Ascending aorta (tissue), 2 donors: ENCODE measurements at regions not wholly inside any gene's neighbourhood (a gene's known extent, or its start where the extent isn't known, plus 50 kb on each side); places are given as distances from the start of the nearest gene placed in this dataset.

Experiments
- DNase-seq, 2 donors: peaks; one replicate each; pipeline ENCODE4 v3.0.0-alpha.2; 2019; ENCODE audit warnings: low spot score in 2 of 2
- H3K27ac ChIP-seq, 2 donors: fragments of 200-600 bp; sonication (generic); one replicate each; pipeline ENCODE4 v1.5.1; 2016 to 2017; ENCODE audit warnings: mild to moderate bottlenecking in 1 of 2
- H3K27me3 ChIP-seq: fragments of 200-600 bp; sonication (generic); one replicate; pipeline ENCODE4 v1.5.1; 2017
- H3K36me3 ChIP-seq, 2 donors: fragments of 200-600 bp; sonication (generic); one replicate each; pipeline ENCODE4 v1.5.1; 2016
- H3K4me1 ChIP-seq, 2 donors: fragments of 200-600 bp; sonication (generic); one replicate each; pipeline ENCODE4 v1.5.1; 2016 to 2017; ENCODE audit warnings: mild to moderate bottlenecking in 1 of 2
- H3K4me3 ChIP-seq, 2 donors: fragments of 200-600 bp; sonication (generic); one replicate each; pipeline ENCODE4 v1.5.1; 2016 to 2017; ENCODE audit warnings: mild to moderate bottlenecking in 1 of 2
- H3K9me3 ChIP-seq, 2 donors: fragments of 200-600 bp; sonication (generic); one replicate each; pipeline ENCODE4 v1.5.1; 2016
- CTCF ChIP-seq, 3 experiments: fragments of 200-600 bp in 2 of 3; fragments of 450-650 bp in 1 of 3; sonication (generic) in 2 of 3; IDR thresholded peaks; one replicate each; pipeline ENCODE4 v1.5.1; 2016 to 2019; ENCODE audit warnings: antibody characterized with exemption in 3 of 3, mild to moderate bottlenecking in 1 of 3, moderate library complexity in 1 of 3
- intact Hi-C: fragments of 100-400 bp; cut with DNase I; formaldehyde crosslinking; loops from one replicate; pipeline ENCODE4 v1.15.1; 2023

DNA sequence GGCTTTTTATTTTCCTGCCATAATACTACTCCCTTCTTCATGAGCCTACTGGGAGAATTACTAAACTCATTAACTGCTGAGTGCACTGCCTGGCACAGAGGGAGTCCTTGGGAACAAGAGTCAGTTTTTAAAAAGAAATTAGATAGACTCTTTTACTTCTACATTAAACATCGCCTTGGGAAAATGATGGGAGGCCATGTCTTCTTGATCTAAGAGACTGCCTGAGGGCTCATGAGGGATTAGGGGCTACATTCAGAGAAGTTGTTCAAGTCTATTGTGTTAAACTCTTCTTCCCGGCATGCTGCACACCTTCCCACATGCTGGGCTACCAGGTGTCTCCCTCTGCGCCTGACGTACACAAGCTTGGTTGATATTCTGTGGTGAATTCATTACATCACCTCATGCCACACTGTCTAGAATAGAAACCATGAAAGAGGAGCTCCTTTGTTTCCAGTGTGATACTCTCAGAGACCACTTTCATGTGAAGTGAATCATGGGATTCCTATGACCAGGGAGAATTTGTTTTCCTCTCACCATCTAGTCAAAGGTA, 1422.3 kb downstream of the AACS start:
- no peak overlapping the region for H3K27ac ChIP-seq
- no peaks in the 10 kb centered on the region for H3K36me3 ChIP-seq
- H3K27me3 ChIP-seq, result no peaks in the 10 kb centered on the region
- peaks cover 0 to 2% of the 10 kb centered on the region in 2 donors for H3K9me3 ChIP-seq
- intact Hi-C loops, result no loop called here
- no peak overlapping the region for H3K4me3 ChIP-seq
- TF ChIP-seq CTCF (IDR thresholded peaks at IDR 0.05), result no peak
- peaks cover 0 to 3% of the 10 kb centered on the region in 2 donors for H3K4me1 ChIP-seq
- no peak for DNase-seq

GRCh38 chr12:126488806-126489205, 1423.6 kb downstream of the AACS start:
- no peaks in the 10 kb centered on the region for H3K36me3 ChIP-seq
- H3K27me3 ChIP-seq, result no peaks in the 10 kb centered on the region
- DNase-seq, result no peak
- no peak overlapping the region for H3K4me3 ChIP-seq
- H3K27ac ChIP-seq, result no peak overlapping the region
- no peak for TF ChIP-seq CTCF (IDR thresholded peaks at IDR 0.05)
- intact Hi-C loops, result no loop called here
- no peaks in the 10 kb centered on the region for H3K4me1 ChIP-seq
- peaks cover 0 to 2% of the 10 kb centered on the region in 2 donors for H3K9me3 ChIP-seq

- DNase-seq, result no peak
- Histone ChIP-seq H3K27me3 (no peaks in the 10 kb centered on the region), H3K27ac (no peak overlapping the region), H3K36me3 (no peaks in the 10 kb centered on the region), H3K4me3 (no peak overlapping the region), H3K9me3 (peaks cover 0 to 2% of the 10 kb centered on the region in 2 donors), H3K4me1 (no peaks in the 10 kb centered on the region)
- intact Hi-C loops, result no loop called here
- no peak for TF ChIP-seq CTCF (IDR thresholded peaks at IDR 0.05)
These were observed 1426.9 kb downstream of the AACS start for GRCh38 chr12:126492181-126492580.

DNA sequence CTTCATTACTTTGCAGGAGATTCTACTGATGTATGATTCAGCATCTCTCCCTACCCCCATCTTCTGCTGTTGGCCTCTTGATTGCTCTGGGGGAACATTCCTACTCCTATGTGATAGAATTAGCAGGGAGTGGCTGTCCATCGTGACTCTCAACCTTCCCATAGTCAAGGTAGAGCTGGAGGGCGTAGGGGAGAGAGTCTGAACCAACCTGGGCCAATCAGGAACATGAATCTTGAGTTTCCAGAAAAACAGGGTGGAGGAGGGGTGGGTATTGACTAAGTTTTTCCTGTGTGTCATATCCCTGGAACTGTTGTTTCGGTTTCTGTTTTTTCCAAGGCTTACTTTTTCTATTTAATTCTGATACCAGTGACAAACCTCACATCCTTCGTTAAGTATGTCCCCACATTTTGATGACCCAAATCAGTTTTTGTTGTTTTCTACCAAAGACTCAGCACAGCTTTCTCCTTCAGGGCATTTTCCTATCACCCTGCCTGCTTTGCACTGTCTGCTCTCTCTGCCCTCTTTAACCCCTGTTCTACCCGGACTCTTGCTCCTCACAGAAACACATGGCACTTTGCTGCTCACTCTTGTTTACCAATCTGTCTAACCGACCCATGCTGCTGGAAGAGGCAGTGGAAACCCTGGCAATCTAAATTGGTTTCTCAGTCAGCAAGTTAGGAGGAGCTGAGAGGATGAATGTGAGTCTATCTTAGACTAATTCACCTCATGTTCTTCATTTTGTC, 1428.3 kb downstream of the AACS start:
- TF ChIP-seq CTCF (IDR thresholded peaks at IDR 0.05), result no peak
- Histone ChIP-seq H3K9me3 (peaks cover 0 to 2% of the 10 kb centered on the region in 2 donors), H3K4me3 (no peak overlapping the region), H3K27ac (no peak overlapping the region), H3K4me1 (no peaks in the 10 kb centered on the region), H3K36me3 (no peaks in the 10 kb centered on the region), H3K27me3 (no peaks in the 10 kb centered on the region)
- DNase-seq, result no peak
- intact Hi-C loops, result no loop called here

GRCh38 chr12:126496201-126496600, 1431.0 kb downstream of the AACS start:
- peaks cover 0 to under 1% of the 10 kb centered on the region in 2 donors for H3K9me3 ChIP-seq
- no peak for TF ChIP-seq CTCF (IDR thresholded peaks at IDR 0.05)
- no peaks in the 10 kb centered on the region for H3K27me3 ChIP-seq
- no peak overlapping the region for H3K27ac ChIP-seq
- no peaks in the 10 kb centered on the region for H3K4me1 ChIP-seq
- no peak overlapping the region for H3K4me3 ChIP-seq
- H3K36me3 ChIP-seq, result no peaks in the 10 kb centered on the region
- no peak for DNase-seq
- intact Hi-C loops, result no loop called here
